Gastroesophageal sphincter (tissue), 4 donors: ENCODE measurements at regions not wholly inside any gene's neighbourhood (a gene's known extent, or its start where the extent isn't known, plus 50 kb on each side); places are given as distances from the start of the nearest gene placed in this dataset.

Experiments
- ATAC-seq: fragments of 150-250 bp; one replicate; pipeline ENCODE4 v1.9.1; 2016; ENCODE audit warnings: mild to moderate bottlenecking, moderate library complexity
- H3K27ac ChIP-seq, 4 donors: fragments of 200-600 bp; sonication (generic) in 3 of 4; 1 replicate in 3 of 4; 2 replicates in 1 of 4; pipeline ENCODE4 v1.5.1; 2016 to 2019
- H3K27me3 ChIP-seq: fragments of 200-600 bp; sonication (generic); one replicate; pipeline ENCODE4 v1.5.1; 2019
- H3K36me3 ChIP-seq, 2 donors: fragments of 200-600 bp; sonication (generic); one replicate each; pipeline ENCODE4 v1.5.1; 2019; ENCODE audit warnings: control low read depth in 1 of 2
- H3K4me1 ChIP-seq, 3 donors: fragments of 200-600 bp; sonication (generic); 1 replicate in 2 of 3; 2 replicates in 1 of 3; pipeline ENCODE4 v1.5.1; 2016 to 2019; ENCODE audit warnings: control low read depth in 2 of 3
- H3K4me3 ChIP-seq, 2 donors: fragments of 200-600 bp; sonication (generic); one replicate each; pipeline ENCODE4 v1.5.1; 2019; ENCODE audit warnings: mild to moderate bottlenecking in 1 of 2, moderate library complexity in 1 of 2
- H3K9me3 ChIP-seq, 3 donors: fragments of 200-600 bp; sonication (generic); one replicate each; pipeline ENCODE4 v1.5.1; 2017 to 2019; ENCODE audit warnings: control low read depth in 2 of 3
- EP300 ChIP-seq: sonication (generic); formaldehyde crosslinking; IDR thresholded peaks from one replicate; pipeline ENCODE4 v1.6.1; 2017; ENCODE audit warnings: antibody characterized with exemption, mild to moderate bottlenecking
- POLR2A ChIP-seq, 2 donors: fragments of 450-650 bp; IDR thresholded peaks; one replicate each; pipeline ENCODE4 v1.6.1; 2017; ENCODE audit warnings: antibody characterized with exemption in 2 of 2, mild to moderate bottlenecking in 2 of 2, moderate library complexity in 1 of 2
- POLR2AphosphoS5 ChIP-seq: sonication (generic); formaldehyde crosslinking; IDR thresholded peaks from one replicate; pipeline ENCODE4 v1.6.1; 2017; ENCODE audit warnings: antibody characterized with exemption
- WGBS, 2 donors: methylation state at CpG; one replicate each; pipeline ENCODE4 v1.1.5; 2018; ENCODE audit warnings: low coverage in 1 of 2; 5-methylcytosine and 5-hydroxymethylcytosine counted together
- TF ChIP-seq, protein P1 (sequence below), 4 experiments: fragments of 200-600 bp in 2 of 4; fragments of 450-650 bp in 2 of 4; sonication (generic) in 1 of 4; IDR thresholded peaks; one replicate each; pipeline ENCODE4 v1.5.1; 2017 to 2019; ENCODE audit warnings: antibody characterized with exemption in 4 of 4, mild to moderate bottlenecking in 2 of 4, moderate library complexity in 2 of 4

DNA sequence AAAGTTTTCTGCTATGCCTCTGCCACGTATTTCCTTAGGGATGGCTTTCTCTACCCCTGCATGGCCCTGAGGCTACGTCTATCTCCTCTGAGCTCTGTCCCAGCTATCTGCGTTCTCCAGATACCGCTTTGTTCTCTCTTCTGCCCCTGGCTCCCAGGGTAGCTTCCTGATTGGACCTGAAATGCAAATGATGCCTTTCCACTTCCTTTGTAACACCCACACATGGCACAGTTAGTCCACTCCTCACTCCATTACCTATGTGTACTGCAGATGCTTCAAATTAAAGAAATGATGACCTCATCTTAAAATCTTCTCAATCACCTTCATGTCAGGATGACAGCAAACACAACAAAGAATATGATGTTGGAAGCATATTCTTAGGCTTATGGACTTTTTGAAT lies 138.6 kb upstream of the POGK start:
- no peak for TF ChIP-seq EP300
- no peak for TF ChIP-seq POLR2A (IDR thresholded peaks at IDR 0.05)
- TF ChIP-seq, protein P1, sequence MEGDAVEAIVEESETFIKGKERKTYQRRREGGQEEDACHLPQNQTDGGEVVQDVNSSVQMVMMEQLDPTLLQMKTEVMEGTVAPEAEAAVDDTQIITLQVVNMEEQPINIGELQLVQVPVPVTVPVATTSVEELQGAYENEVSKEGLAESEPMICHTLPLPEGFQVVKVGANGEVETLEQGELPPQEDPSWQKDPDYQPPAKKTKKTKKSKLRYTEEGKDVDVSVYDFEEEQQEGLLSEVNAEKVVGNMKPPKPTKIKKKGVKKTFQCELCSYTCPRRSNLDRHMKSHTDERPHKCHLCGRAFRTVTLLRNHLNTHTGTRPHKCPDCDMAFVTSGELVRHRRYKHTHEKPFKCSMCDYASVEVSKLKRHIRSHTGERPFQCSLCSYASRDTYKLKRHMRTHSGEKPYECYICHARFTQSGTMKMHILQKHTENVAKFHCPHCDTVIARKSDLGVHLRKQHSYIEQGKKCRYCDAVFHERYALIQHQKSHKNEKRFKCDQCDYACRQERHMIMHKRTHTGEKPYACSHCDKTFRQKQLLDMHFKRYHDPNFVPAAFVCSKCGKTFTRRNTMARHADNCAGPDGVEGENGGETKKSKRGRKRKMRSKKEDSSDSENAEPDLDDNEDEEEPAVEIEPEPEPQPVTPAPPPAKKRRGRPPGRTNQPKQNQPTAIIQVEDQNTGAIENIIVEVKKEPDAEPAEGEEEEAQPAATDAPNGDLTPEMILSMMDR (IDR thresholded peaks at IDR 0.05) = no peak
- no peak for TF ChIP-seq POLR2AphosphoS5

DNA sequence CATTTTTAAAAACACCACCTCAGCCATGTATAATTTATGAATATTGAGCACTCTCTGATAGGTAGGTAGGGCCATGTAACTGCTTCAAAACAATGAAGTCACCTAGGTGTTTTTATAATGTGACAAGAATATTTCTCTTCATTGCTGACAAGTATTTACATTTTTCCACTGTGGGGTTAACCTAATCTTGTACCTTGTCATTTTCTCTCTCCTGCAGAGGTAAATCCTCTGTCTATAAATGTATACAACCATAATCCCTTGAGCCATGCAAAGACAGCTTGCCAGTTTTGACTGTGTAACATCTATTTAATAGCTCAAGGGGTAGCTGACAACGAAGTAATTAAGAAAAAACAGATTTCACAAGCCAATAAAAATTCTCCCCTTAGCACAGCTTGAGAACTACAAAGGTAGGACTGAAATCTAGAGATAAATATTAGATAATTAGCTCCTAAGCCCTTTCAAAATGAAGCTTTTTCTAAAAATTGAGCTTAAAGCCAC lies 137.6 kb upstream of the POGK start:
- no peak overlapping the region for H3K4me3 ChIP-seq
- H3K36me3 ChIP-seq = no peaks in the 10 kb centered on the region
- H3K27ac ChIP-seq = no peak overlapping the region
- no peaks in the 10 kb centered on the region for H3K9me3 ChIP-seq
- peaks cover 24% of the 10 kb centered on the region for H3K27me3 ChIP-seq
- ATAC-seq = no peak
- no peak for TF ChIP-seq POLR2AphosphoS5
- no peak for TF ChIP-seq POLR2A (IDR thresholded peaks at IDR 0.05)
- TF ChIP-seq EP300 = no peak
- TF ChIP-seq, protein P1 (IDR thresholded peaks at IDR 0.05) = no peak
- 0% methylated on average over 1 of the region's 1 CpG for WGBS, 2 donors
- H3K4me1 ChIP-seq = no peaks in the 10 kb centered on the region

More for the DNA sequence above, 138.6 kb upstream of the POGK start:
- 33 to 65% methylated on average over 4 of the region's 4 CpGs for WGBS, 2 donors
- no peaks in the 10 kb centered on the region for H3K36me3 ChIP-seq
- no peaks in the 10 kb centered on the region for H3K9me3 ChIP-seq
- H3K27ac ChIP-seq = no peak overlapping the region
- no peaks in the 10 kb centered on the region for H3K4me1 ChIP-seq
- peaks cover 24% of the 10 kb centered on the region for H3K27me3 ChIP-seq
- H3K4me3 ChIP-seq = no peak overlapping the region
- ATAC-seq = no peak

DNA sequence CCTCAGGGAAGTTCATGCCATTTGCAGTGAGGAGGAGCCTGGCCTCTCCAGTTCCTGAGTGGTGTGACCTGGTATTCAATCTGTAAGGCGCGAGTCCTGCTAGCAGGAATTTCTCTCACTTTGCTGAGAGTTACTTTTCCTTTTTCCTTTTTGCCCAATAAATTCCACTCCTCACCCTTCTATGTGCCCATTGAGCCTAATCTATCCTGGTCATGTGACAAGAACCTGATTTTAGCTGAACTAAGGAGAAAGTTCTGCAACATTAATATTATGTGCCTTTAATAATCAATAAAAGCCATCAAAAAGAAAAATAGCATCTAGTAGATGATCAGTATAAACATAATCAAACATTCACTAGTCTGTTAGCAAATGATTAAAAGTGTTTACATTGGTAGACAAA lies 136.1 kb upstream of the POGK start:
- no peaks in the 10 kb centered on the region for H3K36me3 ChIP-seq
- no peak overlapping the region for H3K27ac ChIP-seq
- WGBS, 2 donors = 69 to 85% methylated on average over 2 of the region's 2 CpGs
- ATAC-seq = no peak
- no peaks in the 10 kb centered on the region for H3K9me3 ChIP-seq
- H3K27me3 ChIP-seq = peaks cover 24% of the 10 kb centered on the region
- TF ChIP-seq POLR2A (IDR thresholded peaks at IDR 0.05) = no peak
- TF ChIP-seq, protein P1 (IDR thresholded peaks at IDR 0.05) = no peak
- TF ChIP-seq EP300 = no peak
- TF ChIP-seq POLR2AphosphoS5 = no peak
- H3K4me3 ChIP-seq = no peak overlapping the region
- no peaks in the 10 kb centered on the region for H3K4me1 ChIP-seq

DNA sequence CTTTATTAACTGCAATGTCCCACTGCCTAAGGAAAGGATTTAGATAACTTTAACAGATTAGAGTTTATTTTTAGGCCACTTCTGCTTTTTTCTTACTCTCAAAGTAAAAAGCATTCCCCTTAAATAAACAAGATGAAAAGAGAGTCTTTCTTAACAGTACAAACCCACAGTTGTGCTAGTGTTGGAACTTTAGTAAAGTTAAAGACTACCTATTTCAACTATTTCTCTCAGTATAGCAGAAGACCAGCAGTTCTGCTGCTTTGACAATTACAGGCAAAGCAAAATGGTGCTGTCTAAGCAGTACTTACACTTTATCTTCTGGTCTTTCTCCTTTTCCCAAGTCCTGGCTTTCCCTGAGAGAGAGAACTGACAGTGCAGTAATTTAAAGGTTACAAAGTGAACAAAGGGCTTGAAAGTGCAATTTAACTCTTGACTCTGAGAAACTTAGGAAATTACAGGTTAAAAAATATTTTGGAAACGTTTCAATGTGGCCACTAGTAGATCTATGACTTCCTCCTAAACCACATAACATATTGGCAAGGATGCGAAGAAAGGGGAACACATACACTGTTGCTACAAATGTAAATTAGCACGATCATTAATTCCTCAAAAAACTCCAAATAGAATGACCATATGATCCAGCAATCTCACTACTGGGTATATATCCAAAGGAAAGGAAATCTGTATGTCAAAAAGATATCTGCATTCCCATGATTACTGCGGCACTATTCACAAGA lies 135.4 kb upstream of the POGK start:
- H3K9me3 ChIP-seq = no peaks in the 10 kb centered on the region
- no peak for ATAC-seq
- 59 to 60% methylated on average over 4 of the region's 4 CpGs for WGBS, 2 donors

More for the DNA sequence above, 135.4 kb upstream of the POGK start:
- Histone ChIP-seq H3K36me3 (no peaks in the 10 kb centered on the region), H3K27ac (no peak overlapping the region), H3K27me3 (peaks cover 21% of the 10 kb centered on the region), H3K4me3 (no peak overlapping the region), H3K4me1 (no peaks in the 10 kb centered on the region)
- TF ChIP-seq, protein P1 (IDR thresholded peaks at IDR 0.05) = no peak
- TF ChIP-seq POLR2A (IDR thresholded peaks at IDR 0.05) (no peak), POLR2AphosphoS5 (no peak), EP300 (no peak)
